HG02852 (cell line): ENCODE measurements at regions not wholly inside any gene's neighbourhood (a gene's known extent, or its start where the extent isn't known, plus 50 kb on each side); places are given as distances from the start of the nearest gene placed in this dataset.
"Not testable (repeated sequence)": the region's sequence is repeated elsewhere in the genome, so short reads cannot be mapped to it uniquely, and the experiment has no call there.

Source experiments
- ATAC-seq: cut with Tn5 transposase; IDR thresholded peaks from one replicate; pipeline ENCODE4 v1.9.1; 2021; ENCODE audit warnings: mild to moderate bottlenecking, moderate library complexity; ENCODE audit not compliant: unreplicated experiment

DNA sequence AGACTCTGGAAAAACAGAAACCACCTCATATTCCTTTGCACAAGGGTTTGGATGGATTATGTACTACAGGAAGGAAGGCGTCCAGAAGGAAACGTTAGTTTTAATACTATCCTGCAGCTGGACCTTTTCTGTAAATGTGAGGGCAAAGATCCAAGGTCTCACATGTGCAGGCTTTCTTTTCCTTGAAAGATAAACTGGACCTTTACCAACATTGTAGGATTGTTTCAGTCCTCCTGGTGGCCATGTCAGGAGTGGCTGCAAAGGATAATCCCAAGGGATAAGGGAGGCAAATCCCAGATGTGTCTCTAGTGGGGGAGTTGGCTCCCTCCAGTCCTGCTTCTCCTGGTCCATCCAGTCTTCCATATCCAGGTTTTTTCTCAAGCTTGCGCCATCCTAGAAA is 397.5 kb downstream of the HTR1A start:
- no peak for ATAC-seq

DNA sequence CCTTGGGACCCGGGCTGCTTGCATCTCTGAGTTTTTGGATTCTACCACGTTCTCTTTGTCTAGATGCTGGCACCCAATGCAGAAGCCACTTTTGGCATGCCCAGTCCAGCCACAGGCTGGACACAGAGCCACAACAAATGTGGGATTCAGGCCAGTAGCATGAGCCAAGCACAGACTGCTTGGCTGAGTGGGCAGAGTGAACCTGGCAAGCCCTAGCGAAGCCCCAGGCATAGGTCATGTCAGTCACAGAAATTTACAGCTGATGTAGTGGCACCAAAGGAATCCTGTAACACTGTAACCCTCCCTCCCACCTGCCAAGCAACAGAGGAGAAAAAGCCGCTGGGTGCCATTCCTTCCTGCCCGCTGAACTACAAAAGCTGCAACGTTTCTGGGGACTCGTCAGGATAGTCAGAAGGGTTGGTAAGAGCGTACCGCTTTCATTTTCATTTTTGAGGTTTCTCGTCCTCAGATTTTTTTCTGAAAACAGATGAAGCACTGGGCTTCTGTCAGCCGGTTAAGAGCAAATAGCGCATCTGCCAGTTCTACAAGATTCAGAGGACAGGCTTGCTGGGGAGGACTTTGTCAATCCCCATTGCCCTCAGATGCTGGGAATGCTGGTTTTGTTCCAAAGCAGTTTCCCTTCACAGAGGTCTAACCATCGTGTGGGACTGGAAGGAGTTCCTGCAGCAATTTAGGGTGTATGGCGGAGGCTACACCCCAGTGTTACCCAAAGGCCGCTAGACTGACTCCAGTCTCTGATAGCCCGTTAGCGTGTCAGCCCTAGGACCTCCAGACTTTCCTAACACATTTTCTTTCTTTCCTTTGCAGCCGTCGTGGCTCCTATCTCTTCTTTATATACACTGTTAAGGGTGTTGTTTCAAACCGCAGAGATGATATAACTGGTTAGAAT is 399.0 kb downstream of the HTR1A start:
- ATAC-seq = no peak

DNA sequence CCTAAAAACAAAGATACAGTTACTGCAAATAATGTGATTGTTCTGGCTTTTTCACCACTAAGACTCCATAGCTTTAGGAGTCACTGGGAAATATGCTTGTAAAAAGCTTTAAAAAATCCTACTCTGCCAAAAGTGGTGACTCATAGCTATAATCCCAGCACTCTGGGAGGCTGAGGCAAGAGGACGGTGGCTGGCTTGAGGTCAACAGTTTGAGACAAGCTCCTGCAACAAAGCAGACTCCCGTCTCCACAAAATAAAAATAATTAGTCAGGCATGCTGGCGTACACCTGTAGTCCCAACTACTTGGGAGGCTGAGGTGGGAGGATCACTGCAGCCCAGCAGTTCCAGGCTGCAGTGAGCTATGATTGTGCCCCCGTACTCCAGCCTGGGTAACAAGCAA is 406.4 kb downstream of the HTR1A start:
- no peak for ATAC-seq

DNA sequence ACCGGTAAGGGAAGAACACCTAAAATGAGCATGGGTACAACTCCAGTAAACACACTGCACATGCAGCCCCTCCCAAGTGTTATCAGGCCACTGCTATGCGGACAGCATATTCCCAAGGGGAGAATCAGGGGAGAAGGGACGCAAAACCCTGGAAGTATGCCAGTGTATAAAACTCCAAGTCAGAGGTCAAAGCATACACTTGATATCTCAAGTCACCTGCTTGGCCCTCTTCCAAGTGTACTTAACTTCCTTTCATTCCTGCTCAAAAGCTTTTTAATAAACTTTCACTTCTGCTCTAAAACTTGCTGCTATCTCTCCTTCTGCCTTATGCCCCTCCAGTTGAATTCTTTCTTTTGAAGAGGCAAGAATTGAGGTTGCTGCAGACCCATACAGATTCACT is 408.1 kb downstream of the HTR1A start:
- no peak for ATAC-seq

DNA sequence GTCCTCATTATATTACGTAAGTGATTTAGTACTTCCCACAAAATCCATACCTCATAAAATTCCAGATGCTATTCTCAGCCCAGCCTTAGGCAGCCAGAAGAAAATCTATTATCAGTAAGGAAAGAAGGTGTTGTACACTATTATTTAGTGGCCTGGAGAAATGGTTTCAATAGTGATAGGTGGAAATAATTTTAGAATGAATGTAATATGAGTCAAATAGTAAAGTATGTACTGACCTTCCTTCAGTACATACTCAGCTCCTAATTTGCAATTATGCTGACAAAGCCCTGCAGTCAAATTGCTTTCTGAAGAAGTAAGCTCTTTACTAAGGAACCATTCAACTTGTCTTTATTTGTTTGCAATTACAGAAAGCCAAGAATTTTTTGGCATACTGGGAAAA is 409.2 kb downstream of the HTR1A start:
- ATAC-seq = no peak

DNA sequence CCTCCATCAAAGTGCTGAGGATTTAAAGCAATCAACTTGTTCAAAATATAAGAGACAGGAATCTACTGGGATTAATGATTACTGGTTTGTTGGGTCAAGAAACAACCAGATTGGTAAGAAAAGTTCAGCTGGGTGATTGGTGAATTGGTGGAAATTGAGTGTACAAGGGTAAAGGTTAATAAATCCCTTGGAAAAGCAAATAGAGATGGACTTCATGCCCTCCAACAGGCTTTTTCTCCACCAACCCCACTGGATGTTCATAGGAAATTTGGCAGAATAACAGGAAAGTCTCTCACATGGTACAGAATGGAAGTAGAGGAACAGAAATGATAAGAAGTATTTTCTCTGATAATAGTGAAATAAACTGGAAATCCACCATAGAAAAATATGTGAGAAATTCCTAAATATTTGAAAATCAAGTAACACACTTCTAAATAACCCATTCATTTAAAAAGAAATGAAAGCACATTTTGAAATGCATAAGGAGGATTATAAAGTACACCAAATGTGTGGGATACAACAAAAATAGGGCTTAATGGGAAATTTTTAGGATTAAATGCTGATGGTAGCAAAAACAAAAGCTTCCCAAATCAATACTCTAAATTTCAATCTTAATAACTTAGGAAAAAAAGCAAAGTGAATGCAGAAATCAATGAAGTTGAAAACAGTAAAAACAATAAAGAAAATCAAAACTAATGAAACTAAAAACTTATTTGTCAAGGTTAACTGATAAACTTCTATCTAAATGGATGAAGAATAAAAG is 426.2 kb downstream of the HTR1A start:
- no peak for ATAC-seq

DNA sequence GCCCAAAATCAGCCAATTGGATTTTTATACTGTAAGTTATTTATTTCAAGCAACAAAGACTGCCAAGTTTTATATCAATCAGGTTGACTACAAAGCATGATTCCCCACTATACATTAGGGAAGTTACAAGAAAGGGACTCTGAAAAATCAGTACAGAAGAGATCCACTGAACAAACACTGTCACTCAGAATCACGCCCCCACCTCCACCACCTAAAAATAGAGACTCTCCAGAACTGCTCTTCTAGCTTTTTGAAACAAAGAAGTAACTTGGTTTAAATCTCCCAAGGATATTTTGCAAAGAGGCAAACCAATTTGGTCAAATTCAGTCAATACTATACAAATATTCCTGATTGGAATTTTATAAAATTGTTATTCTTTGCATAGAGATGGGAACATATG is 438.0 kb downstream of the HTR1A start:
- ATAC-seq = no peak

DNA sequence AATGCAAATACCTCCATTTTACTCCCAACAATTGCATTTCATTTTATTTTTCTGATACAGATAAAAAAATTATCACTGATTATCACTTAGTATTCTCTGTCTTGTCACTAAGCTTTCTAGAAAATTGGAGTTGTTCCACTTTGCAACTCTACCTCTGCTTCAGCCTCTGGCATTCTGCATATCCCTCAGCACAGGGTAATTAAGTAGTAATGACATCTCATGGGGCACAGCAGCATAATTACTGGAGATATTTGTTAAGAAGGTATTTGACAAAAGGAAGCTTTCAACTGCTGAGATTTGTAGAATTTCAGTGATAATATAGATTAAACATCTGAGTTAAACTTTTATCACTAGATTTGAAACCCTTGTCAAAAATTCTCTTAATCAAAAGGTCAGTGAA is 446.2 kb downstream of the HTR1A start:
- no peak for ATAC-seq

DNA sequence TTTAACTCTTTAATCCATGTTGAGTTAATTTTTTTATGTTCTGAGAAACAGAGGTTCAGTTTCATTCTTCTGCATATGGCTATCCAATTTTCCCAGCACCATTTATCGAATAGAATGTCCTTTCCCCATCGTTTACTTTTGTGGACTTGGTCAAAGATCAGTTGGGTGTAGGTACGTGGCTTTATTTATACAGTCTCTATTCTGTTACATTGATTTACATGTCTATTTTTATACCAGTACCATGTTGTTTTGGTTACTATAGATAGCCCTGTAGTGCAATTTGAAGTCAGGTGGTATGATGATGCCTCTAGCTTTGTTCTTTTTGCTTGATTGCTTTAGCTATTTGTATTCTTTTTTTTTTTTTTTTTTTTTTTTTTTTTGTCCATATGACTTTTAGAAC is 462.0 kb downstream of the HTR1A start:
- ATAC-seq = no peak

DNA sequence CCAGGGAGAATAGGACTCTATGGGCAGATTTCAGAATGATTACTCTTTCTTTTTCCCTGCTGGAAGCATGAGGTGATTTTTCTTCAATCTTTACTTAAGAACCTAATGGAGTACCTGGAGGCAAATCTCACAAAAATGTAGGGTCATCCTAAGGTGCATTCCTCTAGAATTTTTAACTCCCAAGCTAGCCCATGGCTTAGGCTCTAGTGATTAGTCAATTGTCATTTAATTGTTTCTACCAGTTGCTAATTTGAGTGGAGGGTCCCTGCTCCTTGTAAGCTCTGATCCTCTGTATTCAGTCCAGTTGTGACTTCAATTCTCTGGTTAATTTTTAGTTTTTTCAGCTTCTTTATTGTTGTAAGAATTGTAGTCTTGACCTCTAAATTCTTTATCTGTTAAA is 467.0 kb downstream of the HTR1A start:
- ATAC-seq = no peak

DNA sequence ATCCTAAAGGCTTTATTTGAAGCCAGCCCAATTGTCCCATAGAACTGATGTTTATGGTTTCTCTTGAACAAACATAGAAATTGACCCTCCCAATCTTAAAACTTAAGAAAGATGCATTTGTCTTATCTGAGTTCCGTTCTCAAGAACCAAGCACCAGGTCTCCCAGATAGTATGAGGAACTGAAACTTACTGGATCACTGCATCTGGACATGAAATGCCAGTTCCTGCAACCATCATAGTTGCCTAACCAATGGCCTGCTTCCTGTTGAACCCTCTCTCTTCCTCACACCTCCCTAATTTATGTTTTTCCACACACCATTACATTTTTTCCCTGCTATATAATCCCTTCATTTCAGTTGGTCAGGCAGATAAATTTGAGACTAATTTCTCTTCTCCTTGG is 478.9 kb downstream of the HTR1A start:
- ATAC-seq = no peak

DNA sequence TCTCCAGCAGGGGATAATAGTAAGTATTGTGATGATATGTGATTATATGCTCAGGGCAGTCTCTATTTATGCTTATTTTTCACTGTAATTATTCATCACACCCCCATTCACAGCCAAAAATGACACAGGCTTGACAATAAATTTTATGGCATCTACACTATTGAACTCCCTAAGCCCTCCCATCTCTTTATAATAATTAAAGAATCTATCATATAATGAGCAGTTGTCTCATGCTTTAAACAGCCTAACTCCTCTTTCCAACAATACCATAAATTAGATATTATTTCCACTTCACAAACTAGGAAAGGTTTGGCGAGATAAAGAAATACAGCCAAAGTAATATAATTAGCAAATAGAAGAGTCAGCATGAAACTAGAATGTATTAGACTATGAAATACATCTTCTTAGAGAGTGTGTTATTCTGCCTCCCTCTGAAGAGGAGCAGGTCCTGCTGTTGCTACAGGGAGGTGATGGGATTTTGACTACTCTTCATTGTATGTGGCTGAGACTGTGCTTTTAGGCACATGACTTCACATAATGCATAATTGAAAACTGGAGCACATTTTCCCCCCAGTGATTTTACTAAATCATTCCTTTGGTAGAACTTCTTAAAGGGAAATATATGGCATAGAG is 488.8 kb downstream of the HTR1A start:
- ATAC-seq = no peak

DNA sequence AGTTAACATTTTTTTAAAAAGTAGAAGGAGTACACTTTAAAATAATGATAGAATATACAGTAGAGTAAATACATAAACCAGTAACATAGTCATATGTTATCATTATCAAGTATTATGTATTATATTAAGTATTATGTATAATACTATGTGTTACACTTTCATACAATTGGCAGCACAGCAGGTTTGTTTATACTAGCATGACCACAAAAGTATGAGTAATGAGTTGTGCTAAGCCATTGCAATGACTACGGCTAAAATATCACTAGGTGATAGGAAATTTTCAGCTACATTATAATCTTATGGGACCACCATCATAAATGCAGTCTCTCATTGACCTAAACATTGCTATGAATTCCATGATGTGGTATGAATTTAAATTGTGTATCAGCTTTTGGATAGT is 506.0 kb downstream of the HTR1A start:
- no peak for ATAC-seq

DNA sequence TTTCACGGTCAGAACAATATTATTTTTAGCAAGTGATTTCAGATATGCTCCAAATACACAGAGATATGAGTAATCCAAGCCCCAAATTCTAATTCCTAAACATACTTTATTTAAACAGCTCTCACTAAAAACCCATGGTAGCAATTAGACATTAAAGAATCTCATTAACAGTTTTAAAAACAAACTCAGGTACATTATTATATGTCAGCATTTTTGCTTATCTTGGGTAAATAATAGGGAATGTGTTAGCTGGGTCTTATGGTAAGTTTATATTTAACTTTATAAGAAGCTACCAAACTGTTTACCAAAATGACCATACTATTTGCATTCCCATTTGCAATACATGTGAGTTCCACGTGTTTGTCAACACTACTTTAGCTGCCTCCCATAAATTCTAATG is 511.1 kb downstream of the HTR1A start:
- ATAC-seq = no peak

DNA sequence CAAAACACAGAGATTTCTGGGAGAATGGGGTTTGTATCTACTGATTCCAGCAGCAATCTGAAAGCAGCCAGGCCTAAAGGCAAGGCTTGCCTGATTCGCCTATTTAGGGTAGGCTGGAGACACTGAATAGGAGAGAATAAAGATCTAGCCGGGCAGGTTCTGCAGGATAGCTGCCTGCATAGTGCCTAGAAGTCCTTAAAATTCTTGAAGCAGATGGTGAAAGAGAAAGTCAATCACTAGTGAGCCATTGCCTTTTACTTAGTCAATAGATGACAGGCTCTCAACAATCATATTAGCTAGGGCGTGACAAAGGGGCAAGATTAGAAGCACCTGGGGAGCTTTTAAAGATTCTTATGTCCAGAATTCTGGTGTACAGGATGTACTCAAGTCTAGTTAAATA is 522.7 kb downstream of the HTR1A start:
- ATAC-seq = no peak

DNA sequence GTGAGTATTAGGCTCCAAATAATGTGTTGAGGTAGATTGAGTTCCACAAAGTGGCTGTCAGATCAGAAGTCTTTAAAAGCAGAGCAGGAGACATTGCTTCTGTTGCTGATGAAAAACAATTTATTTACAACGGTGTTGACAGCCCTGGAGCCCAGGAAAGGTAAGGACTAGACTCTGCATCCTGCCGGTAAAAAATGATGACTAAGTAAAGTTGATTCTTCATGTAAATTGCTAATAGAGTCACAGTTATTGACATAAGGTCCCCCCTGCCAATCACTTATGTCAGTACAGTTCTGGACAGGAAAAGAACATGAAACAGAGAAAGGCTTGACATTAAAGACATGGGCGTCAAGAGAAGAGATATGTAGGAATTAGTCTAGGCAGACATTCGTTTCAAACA is 552.5 kb downstream of the HTR1A start:
- ATAC-seq = no peak

DNA sequence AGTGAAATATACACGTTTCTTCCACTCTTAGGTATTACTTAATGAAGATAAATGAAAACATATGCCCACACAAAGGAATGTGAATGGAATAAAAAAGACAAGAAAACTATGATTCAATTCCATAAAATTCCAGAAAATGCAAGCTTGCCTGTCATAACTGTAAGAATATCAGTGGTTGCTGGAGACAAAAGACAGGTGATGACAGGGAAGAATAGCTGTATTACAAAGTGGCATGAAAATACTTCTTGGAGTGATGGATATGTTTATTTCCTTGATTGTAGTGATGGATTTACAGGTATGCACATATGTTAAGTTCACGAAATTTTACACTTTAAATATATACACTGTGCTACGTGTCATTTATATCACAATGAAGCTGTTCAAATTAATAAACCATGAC is 553.3 kb downstream of the HTR1A start:
- ATAC-seq = no peak

DNA sequence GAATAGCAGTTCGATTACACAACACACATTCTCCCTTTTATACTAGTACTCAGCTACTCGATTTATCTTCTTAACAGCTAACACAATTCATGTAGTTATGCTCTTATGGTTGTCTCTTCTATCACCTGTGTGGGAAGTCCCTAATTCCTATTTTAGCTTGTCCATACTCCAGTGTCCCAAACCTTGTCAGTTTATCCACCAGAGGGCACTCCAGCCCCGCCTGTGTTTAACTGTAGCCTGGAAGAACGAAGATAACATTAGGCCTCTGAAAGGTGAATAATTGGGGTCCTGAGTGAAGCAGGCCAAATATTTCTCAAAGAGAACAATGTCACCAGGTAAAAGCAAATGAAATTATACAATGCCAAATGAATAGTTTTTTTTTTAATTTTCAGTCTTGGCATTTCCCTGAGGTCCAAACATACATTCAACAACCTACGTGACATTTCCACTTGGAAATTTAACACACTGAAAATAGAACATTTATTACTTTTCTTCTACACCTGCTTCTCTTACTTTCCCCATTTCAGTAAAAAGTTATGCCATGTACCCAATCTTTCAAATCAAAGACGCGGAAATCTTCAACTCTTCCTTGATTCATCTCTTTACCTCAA is 560.7 kb downstream of the HTR1A start:
- ATAC-seq = peak; percentile 96

DNA sequence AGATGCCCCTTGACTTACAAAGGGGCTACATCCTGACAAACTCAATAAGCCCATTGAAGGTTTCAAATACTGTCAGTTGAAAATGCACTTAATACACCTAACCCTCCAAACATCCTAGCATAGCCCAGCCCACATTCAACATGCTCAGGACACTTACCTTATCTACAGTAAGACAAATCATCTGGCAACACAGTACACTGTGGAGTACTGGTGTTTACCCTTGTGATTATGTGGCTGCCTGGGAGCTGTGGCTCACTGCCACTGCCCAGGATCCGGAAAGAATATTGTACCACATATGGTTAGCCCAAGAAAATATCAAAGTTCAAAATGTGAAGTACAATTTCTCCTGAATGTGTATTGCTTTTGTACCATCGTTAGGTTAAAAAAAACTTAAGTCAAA is 562.2 kb downstream of the HTR1A start:
- no peak for ATAC-seq

DNA sequence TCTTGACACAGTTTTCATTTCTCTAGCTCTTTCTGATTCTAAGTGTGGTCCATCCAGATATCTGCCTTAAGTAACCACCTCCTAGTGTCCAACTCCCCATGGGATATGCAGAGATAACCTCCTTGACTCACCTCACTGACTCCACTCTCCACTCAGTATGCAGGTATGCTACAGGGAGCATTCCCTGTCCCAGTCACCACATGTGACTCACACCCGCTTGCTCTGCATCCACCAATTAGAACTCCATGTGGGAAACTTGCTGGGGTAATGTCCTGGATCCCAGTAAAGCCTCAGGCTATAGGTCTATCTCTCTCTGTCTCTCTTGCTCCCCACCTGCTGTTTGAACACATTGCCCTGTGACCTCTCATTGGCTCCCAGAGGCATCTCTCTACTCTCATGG is 563.9 kb downstream of the HTR1A start:
- no peak for ATAC-seq

DNA sequence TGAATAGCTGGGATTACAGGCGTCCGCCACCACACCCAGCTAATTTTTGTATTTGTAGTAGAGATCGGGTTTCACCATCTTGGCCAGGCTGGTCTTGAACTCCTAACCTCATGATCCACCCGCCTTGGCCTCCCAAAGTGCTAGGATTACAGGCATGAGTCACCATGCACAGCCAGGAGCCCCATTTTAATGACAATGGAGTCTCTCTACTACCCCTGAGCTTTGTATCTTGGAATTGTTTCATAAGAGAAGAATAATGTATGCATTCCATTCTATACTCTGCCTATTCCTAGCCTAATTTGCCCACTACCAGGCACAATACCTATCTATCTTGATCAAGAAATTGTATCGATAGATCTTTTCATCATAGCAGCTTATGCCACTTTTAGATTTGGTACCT is 574.1 kb downstream of the HTR1A start:
- not testable (repeated sequence) for ATAC-seq
